ENCODE measurements at regions not wholly inside any gene's neighbourhood (a gene's known extent, or its start where the extent isn't known, plus 50 kb on each side); places are given as distances from the start of the nearest gene placed in this dataset.

- TF ChIP-seq POLR2A (IDR thresholded peaks at IDR 0.05): no peak
- TF ChIP-seq CTCF (IDR thresholded peaks at IDR 0.05): no peak
These were observed 354.9 kb downstream of the MDFIC start for GRCh38 chr7:115276791-115277190.

All from suprapubic skin (tissue), 3 donors.